CD4-positive, alpha-beta T cell (primary cell): ENCODE measurements at regions not wholly inside any gene's neighbourhood (a gene's known extent, or its start where the extent isn't known, plus 50 kb on each side); places are given as distances from the start of the nearest gene placed in this dataset.

Source experiments
- ATAC-seq: fragments of 200-7000 bp; cut with Tn5 transposase; one replicate; pipeline ENCODE4 v1.10.0; 2022; ENCODE audit warnings: mild to moderate bottlenecking; ENCODE audit not compliant: poor library complexity
- CTCF ChIA-PET: fragments of 350-600 bp; sonication (Branson Sonifier 250); formaldehyde crosslinking; loops from one replicate; lab custom pipeline; 2021; ENCODE audit warnings: antibody characterized with exemption, inconsistent platforms; lab: Charles Lee
- POLR2A ChIA-PET: fragments of 350-600 bp; sonication (Branson Sonifier 250); formaldehyde crosslinking; loops from one replicate; lab custom pipeline; 2021; ENCODE audit warnings: antibody characterized with exemption, inconsistent platforms; lab: Charles Lee
- DNase-seq, 14 experiments: peaks; one replicate each; pipeline ENCODE4 v3.0.0-alpha.2; 2013 to 2020; ENCODE audit warnings: mixed read lengths in 2 of 14
- H3K27ac ChIP-seq, 2 donors: one replicate each; pipeline versions ENCODE4 v1.5.1 to v1.7.0; 2013; ENCODE audit warnings: low read length in 2 of 2, low read depth in 1 of 2, mild to moderate bottlenecking in 1 of 2
- H3K27me3 ChIP-seq, 2 experiments: 1 replicate in 1 of 2; 2 replicates in 1 of 2; pipeline versions ENCODE4 v1.6.1 to v1.7.0; 2013; ENCODE audit warnings: low read length in 2 of 2, control low read depth in 1 of 2, mild to moderate bottlenecking in 1 of 2, moderate library complexity in 1 of 2; ENCODE audit not compliant: insufficient read depth in 2 of 2, control insufficient read depth in 1 of 2
- H3K36me3 ChIP-seq: one replicate; pipeline ENCODE4 v1.6.1; 2013; ENCODE audit warnings: low read length, control low read depth; ENCODE audit not compliant: insufficient read depth
- H3K4me1 ChIP-seq: one replicate; pipeline ENCODE4 v1.6.1; 2013; ENCODE audit warnings: low read length, control low read depth; ENCODE audit not compliant: insufficient read depth
- H3K4me3 ChIP-seq: one replicate; pipeline ENCODE4 v1.5.1; 2013; ENCODE audit warnings: mild to moderate bottlenecking, low read length, moderate library complexity
- H3K9me3 ChIP-seq, 2 experiments: 1 replicate in 1 of 2; 2 replicates in 1 of 2; pipeline versions ENCODE4 v1.6.1 to v1.7.0; 2013; ENCODE audit warnings: low read length in 2 of 2, mild to moderate bottlenecking in 2 of 2, control low read depth in 1 of 2, moderate library complexity in 1 of 2; ENCODE audit not compliant: control insufficient read depth in 1 of 2, insufficient read depth in 1 of 2
- H3K27ac Mint-ChIP-seq: one replicate; pipeline ENCODE4 v1.8.0; 2020; ENCODE audit warnings: mixed read lengths
- H3K27me3 Mint-ChIP-seq: one replicate; pipeline ENCODE4 v1.8.0; 2021; ENCODE audit warnings: mixed read lengths
- H3K36me3 Mint-ChIP-seq: one replicate; pipeline ENCODE4 v1.8.0; 2021; ENCODE audit warnings: low read depth, mixed read lengths
- H3K4me1 Mint-ChIP-seq: one replicate; pipeline ENCODE4 v1.8.0; 2021; ENCODE audit warnings: low read depth, mixed read lengths
- H3K4me3 Mint-ChIP-seq: one replicate; pipeline ENCODE4 v1.8.0; 2020; ENCODE audit warnings: mild to moderate bottlenecking, mixed read lengths
- H3K9me3 Mint-ChIP-seq: one replicate; pipeline ENCODE4 v1.8.0; 2020; ENCODE audit warnings: mixed read lengths
- CTCF ChIP-seq: fragments of 200-600 bp; IDR thresholded peaks from one replicate; pipeline ENCODE4 v1.8.0; 2022; ENCODE audit warnings: antibody characterized with exemption, mild to moderate bottlenecking
- intact Hi-C, 2 experiments: fragments of 100-400 bp; cut with DNase I in 1 of 2; cut with micrococcal nuclease in 1 of 2; formaldehyde crosslinking; loops; one replicate each; pipeline versions ENCODE4 v1.15.1 to v1.9.0; 2023 to 2025; cut with DNase I, micrococcal nuclease

- ATAC-seq (no peak), DNase-seq (no peak)
- no peaks in the 10 kb centered on the region for H3K36me3 Mint-ChIP-seq
- no peak for TF ChIP-seq CTCF
- Histone ChIP-seq H3K36me3 (no peaks in the 10 kb centered on the region), H3K4me3 (no peak overlapping the region), H3K27ac (no peak overlapping the region), H3K9me3 (peaks cover 0 to 6% of the 10 kb centered on the region in 2 experiments), H3K27me3 (peaks cover 0 to 5% of the 10 kb centered on the region in 2 experiments), H3K4me1 (no peaks in the 10 kb centered on the region)
- no peak overlapping the region for H3K4me3 Mint-ChIP-seq
- intact Hi-C loops = no loop called here
- no peaks in the 10 kb centered on the region for H3K9me3 Mint-ChIP-seq
- POLR2A ChIA-PET = no interaction called here
- peaks cover 35% of the 10 kb centered on the region for H3K27me3 Mint-ChIP-seq
- no peaks in the 10 kb centered on the region for H3K4me1 Mint-ChIP-seq
- CTCF ChIA-PET = no interaction called here
- H3K27ac Mint-ChIP-seq = no peak overlapping the region
Observed at GRCh38 chr2:235325151-235325550, 168.7 kb upstream of the AGAP1 start.

- ChIA-PET CTCF (no interaction called here), POLR2A (no interaction called here)
- Mint-ChIP-seq H3K4me3 (no peak overlapping the region), H3K27ac (no peak overlapping the region), H3K36me3 (no peaks in the 10 kb centered on the region), H3K4me1 (no peaks in the 10 kb centered on the region), H3K27me3 (peaks cover 48% of the 10 kb centered on the region), H3K9me3 (no peaks in the 10 kb centered on the region)
- Histone ChIP-seq H3K4me1 (no peaks in the 10 kb centered on the region), H3K9me3 (peaks cover 0 to 6% of the 10 kb centered on the region in 2 experiments), H3K4me3 (no peak overlapping the region), H3K27ac (no peak overlapping the region), H3K36me3 (no peaks in the 10 kb centered on the region), H3K27me3 (peaks cover 0 to 7% of the 10 kb centered on the region in 2 experiments)
- TF ChIP-seq CTCF = no peak
- intact Hi-C loops = no loop called here
- DNase-seq (no peak), ATAC-seq (no peak)
Observed at GRCh38 chr2:235328991-235329390, 164.9 kb upstream of the AGAP1 start.

GRCh38 chr2:235330775-235331451, 162.9 kb upstream of the AGAP1 start:
- no peak overlapping the region for H3K4me3 Mint-ChIP-seq
- ATAC-seq (no peak), DNase-seq (no peak)
- intact Hi-C loops = no loop called here
- peaks cover 0 to 4% of the 10 kb centered on the region in 2 experiments for H3K9me3 ChIP-seq
- no peaks in the 10 kb centered on the region for H3K4me1 Mint-ChIP-seq
- no peaks in the 10 kb centered on the region for H3K9me3 Mint-ChIP-seq
- no peaks in the 10 kb centered on the region for H3K36me3 Mint-ChIP-seq
- ChIA-PET CTCF (no interaction called here), POLR2A (no interaction called here)
- H3K27ac Mint-ChIP-seq = no peak overlapping the region
- H3K27me3 Mint-ChIP-seq = peaks cover 47% of the 10 kb centered on the region
- no peak for TF ChIP-seq CTCF
- H3K36me3 ChIP-seq = no peaks in the 10 kb centered on the region
- no peak overlapping the region for H3K4me3 ChIP-seq
- H3K27me3 ChIP-seq = peaks cover 0 to 2% of the 10 kb centered on the region in 2 experiments
- no peaks in the 10 kb centered on the region for H3K4me1 ChIP-seq
- H3K27ac ChIP-seq = no peak overlapping the region
